ENCODE measurements at regions not wholly inside any gene's neighbourhood (a gene's known extent, or its start where the extent isn't known, plus 50 kb on each side); places are given as distances from the start of the nearest gene placed in this dataset.

DNA sequence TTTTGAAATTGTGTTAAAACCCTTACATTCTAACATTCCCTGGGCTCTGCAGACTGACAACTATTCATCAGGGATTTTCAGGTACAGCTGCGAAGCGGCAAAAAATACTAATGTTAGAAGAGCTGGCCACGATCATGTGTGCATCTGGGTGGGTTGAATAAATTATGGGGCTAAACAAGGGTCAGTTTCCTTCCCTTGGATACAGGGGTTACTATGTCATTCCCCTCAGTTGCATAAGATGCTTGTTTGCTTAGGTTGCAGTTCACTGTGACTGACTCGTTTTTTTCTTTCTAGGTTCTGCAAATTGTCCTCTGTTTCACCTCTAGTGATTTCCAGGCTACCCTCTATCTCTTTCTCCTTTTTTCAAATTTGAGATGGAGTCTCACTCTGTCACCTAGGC, 58.1 kb upstream of the GRIP1 start:
- Histone ChIP-seq H3K9ac (ENCODE audit: low read depth, low read length, poor library complexity, severe bottlenecking) (no peak overlapping the region), H3K36me3 (ENCODE audit: insufficient read depth, low read length) (no peaks in the 10 kb centered on the region), H4K20me1 (ENCODE audit: insufficient read depth, low read length, poor library complexity, severe bottlenecking) (no peaks in the 10 kb centered on the region), H3K27me3 (ENCODE audit: insufficient read depth, low read length, poor library complexity, severe bottlenecking) (no peaks in the 10 kb centered on the region), H3K9me2 (replicated peaks; ENCODE audit: low read depth, low read length) (no peaks in the 10 kb centered on the region), H3K4me2 (ENCODE audit: low read depth, low read length, poor library complexity, severe bottlenecking) (no peak overlapping the region), H2AFZ (ENCODE audit: low read length) (no peak overlapping the region), H3F3A (ENCODE audit: low read depth) (no peaks in the 10 kb centered on the region), H3K9me3 (ENCODE audit: insufficient read depth, low read depth, low read length) (no peaks in the 10 kb centered on the region), H3K4me1 (ENCODE audit: insufficient read depth, low read length, poor library complexity, severe bottlenecking) (peaks cover 4% of the 10 kb centered on the region), H3K79me2 (ENCODE audit: insufficient read depth, low read length) (no peaks in the 10 kb centered on the region), H3K4me3 (ENCODE audit: low read length, poor library complexity, severe bottlenecking) (no peak overlapping the region)
- TF ChIP-seq EZH2phosphoT487 (IDR thresholded peaks at IDR 0.05; ENCODE audit: borderline replicate concordance) = no peak
- TF ChIP-seq, protein P1, sequence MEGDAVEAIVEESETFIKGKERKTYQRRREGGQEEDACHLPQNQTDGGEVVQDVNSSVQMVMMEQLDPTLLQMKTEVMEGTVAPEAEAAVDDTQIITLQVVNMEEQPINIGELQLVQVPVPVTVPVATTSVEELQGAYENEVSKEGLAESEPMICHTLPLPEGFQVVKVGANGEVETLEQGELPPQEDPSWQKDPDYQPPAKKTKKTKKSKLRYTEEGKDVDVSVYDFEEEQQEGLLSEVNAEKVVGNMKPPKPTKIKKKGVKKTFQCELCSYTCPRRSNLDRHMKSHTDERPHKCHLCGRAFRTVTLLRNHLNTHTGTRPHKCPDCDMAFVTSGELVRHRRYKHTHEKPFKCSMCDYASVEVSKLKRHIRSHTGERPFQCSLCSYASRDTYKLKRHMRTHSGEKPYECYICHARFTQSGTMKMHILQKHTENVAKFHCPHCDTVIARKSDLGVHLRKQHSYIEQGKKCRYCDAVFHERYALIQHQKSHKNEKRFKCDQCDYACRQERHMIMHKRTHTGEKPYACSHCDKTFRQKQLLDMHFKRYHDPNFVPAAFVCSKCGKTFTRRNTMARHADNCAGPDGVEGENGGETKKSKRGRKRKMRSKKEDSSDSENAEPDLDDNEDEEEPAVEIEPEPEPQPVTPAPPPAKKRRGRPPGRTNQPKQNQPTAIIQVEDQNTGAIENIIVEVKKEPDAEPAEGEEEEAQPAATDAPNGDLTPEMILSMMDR (conservative IDR thresholded peaks at IDR 0.05; ENCODE audit: low read length) = no peak

DNA sequence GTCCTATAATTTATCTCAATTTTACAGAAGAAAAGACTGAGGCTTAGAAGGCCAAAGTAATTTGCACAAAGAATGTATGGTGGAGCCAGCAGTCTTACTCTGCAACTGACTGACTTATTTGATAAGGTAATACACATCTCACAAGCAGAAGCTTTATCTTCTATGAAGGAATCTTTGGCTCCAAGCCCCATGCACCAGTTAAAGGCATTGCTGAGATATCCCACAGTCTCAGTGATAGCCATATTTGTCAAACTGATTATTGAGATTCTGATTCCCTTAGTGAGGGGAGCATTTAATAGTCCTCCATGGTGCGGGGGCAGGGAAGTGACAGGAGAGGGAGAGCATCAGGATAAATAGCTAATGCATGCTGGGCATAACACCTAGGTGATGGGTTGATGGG, 60.4 kb upstream of the GRIP1 start:
- no peak for TF ChIP-seq EZH2phosphoT487 (IDR thresholded peaks at IDR 0.05; ENCODE audit: borderline replicate concordance)
- TF ChIP-seq, protein P1 (conservative IDR thresholded peaks at IDR 0.05; ENCODE audit: low read length) = no peak
- no peak overlapping the region for H3K9ac ChIP-seq (ENCODE audit: low read depth, low read length, poor library complexity, severe bottlenecking)
- H3K4me3 ChIP-seq (ENCODE audit: low read length, poor library complexity, severe bottlenecking) = no peak overlapping the region
- H3K4me1 ChIP-seq (ENCODE audit: insufficient read depth, low read length, poor library complexity, severe bottlenecking) = peaks cover 17% of the 10 kb centered on the region
- no peaks in the 10 kb centered on the region for H3K9me2 ChIP-seq (replicated peaks; ENCODE audit: low read depth, low read length)
- H3K36me3 ChIP-seq (ENCODE audit: insufficient read depth, low read length) = no peaks in the 10 kb centered on the region
- no peaks in the 10 kb centered on the region for H3F3A ChIP-seq (ENCODE audit: low read depth)
- no peak overlapping the region for H3K4me2 ChIP-seq (ENCODE audit: low read depth, low read length, poor library complexity, severe bottlenecking)
- H2AFZ ChIP-seq (ENCODE audit: low read length) = no peak overlapping the region
- no peaks in the 10 kb centered on the region for H3K79me2 ChIP-seq (ENCODE audit: insufficient read depth, low read length)
- no peaks in the 10 kb centered on the region for H3K27me3 ChIP-seq (ENCODE audit: insufficient read depth, low read length, poor library complexity, severe bottlenecking)
- H4K20me1 ChIP-seq (ENCODE audit: insufficient read depth, low read length, poor library complexity, severe bottlenecking) = no peaks in the 10 kb centered on the region
- no peaks in the 10 kb centered on the region for H3K9me3 ChIP-seq (ENCODE audit: insufficient read depth, low read depth, low read length)

DNA sequence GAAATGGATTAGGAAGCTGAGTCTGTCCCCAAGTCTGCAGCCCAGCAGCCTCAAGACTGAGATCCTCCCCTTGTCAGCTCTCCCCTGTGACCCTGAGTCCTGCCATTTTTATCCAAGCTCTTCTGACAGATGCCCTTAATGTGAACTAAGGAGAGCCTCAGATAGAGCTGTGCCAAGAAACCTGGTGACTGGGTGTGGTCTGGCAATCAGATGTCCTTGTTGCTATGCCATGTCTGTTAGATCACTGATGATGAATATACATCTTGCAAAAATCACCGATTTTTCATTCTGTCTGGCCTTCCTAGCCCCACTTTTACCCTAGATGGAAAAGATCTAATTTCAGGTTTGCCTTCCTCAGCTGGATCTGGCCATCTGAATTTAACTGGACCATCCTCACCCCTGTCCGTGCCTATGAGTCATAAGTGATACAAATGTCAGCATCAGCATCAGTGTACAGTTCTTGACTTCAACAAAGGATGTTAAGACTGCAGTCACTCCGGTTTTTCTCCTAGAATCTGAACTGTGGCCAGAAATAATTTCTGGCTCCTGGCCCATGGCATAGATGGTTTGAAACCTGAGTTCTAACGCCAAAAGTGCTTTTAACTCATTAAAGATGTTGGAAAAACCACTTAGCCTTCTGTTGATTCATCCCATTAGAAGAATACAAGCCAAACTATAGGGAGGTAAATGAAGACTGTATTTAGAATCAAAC, 61.2 kb upstream of the GRIP1 start:
- Histone ChIP-seq H3K36me3 (ENCODE audit: insufficient read depth, low read length) (no peaks in the 10 kb centered on the region), H3K27me3 (ENCODE audit: insufficient read depth, low read length, poor library complexity, severe bottlenecking) (no peaks in the 10 kb centered on the region), H3K9ac (ENCODE audit: low read depth, low read length, poor library complexity, severe bottlenecking) (no peak overlapping the region), H3K4me3 (ENCODE audit: low read length, poor library complexity, severe bottlenecking) (no peak overlapping the region), H3K9me3 (ENCODE audit: insufficient read depth, low read depth, low read length) (no peaks in the 10 kb centered on the region), H3F3A (ENCODE audit: low read depth) (no peaks in the 10 kb centered on the region), H4K20me1 (ENCODE audit: insufficient read depth, low read length, poor library complexity, severe bottlenecking) (no peaks in the 10 kb centered on the region), H2AFZ (ENCODE audit: low read length) (no peak overlapping the region), H3K4me1 (ENCODE audit: insufficient read depth, low read length, poor library complexity, severe bottlenecking) (peaks cover 17% of the 10 kb centered on the region), H3K9me2 (replicated peaks; ENCODE audit: low read depth, low read length) (no peaks in the 10 kb centered on the region), H3K79me2 (ENCODE audit: insufficient read depth, low read length) (no peaks in the 10 kb centered on the region), H3K4me2 (ENCODE audit: low read depth, low read length, poor library complexity, severe bottlenecking) (no peak overlapping the region)
- TF ChIP-seq, protein P1 (conservative IDR thresholded peaks at IDR 0.05; ENCODE audit: low read length) = no peak
- no peak for TF ChIP-seq EZH2phosphoT487 (IDR thresholded peaks at IDR 0.05; ENCODE audit: borderline replicate concordance)

Data from Loucy (cell line).